Muscle of leg (tissue), 3 donors: ENCODE measurements at regions not wholly inside any gene's neighbourhood (a gene's known extent, or its start where the extent isn't known, plus 50 kb on each side); places are given as distances from the start of the nearest gene placed in this dataset.

Experiments
- DNase-seq: peaks from one replicate; pipeline ENCODE4 v3.0.0; 2013
- H3K27ac ChIP-seq: one replicate; pipeline ENCODE4 v1.5.1; 2013; ENCODE audit warnings: mild to moderate bottlenecking, low read length, control low read depth
- H3K27me3 ChIP-seq: one replicate; pipeline ENCODE4 v1.6.1; 2013; ENCODE audit warnings: low read length; ENCODE audit not compliant: control insufficient read depth, insufficient read depth
- H3K36me3 ChIP-seq: one replicate; pipeline ENCODE4 v1.6.1; 2013; ENCODE audit warnings: low read length; ENCODE audit not compliant: control insufficient read depth, insufficient read depth
- H3K4me1 ChIP-seq: one replicate; pipeline ENCODE4 v1.6.1; 2013; ENCODE audit warnings: low read length; ENCODE audit not compliant: control insufficient read depth, insufficient read depth
- H3K4me3 ChIP-seq: one replicate; pipeline ENCODE4 v1.5.1; 2013; ENCODE audit warnings: low read length, control low read depth
- H3K9me3 ChIP-seq: replicated peaks from 2 replicates; pipeline ENCODE4 v1.6.1; 2013; ENCODE audit warnings: low read depth, low read length; ENCODE audit not compliant: control insufficient read depth
- WGBS: methylation state at CpG from one replicate; pipeline ENCODE4 v1.1.5; 2013; ENCODE audit warnings: missing lambda C conversion rate; ENCODE audit not compliant: insufficient coverage; 5-methylcytosine and 5-hydroxymethylcytosine counted together

DNA sequence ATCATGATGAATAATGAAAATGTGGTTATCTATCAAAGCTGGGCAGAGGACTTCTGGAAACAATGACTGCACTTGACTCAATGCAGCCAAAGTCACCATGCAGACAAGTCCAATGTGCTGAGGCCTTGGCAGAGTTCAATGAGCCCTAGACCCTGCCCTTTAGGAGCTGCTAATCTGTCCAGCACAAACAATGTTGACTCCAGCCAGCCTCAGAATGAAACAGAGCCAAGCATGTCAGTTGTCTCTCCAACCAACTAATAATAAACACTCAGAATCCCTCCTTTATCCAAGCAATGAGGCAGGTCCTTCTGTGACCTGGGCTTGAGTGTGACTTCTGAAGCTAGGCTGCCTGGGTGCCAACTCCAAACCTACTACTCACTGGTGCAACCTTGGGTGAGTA lies 270.6 kb downstream of the BCL11A start:
- Histone ChIP-seq H3K27me3 (no peaks in the 10 kb centered on the region), H3K36me3 (no peaks in the 10 kb centered on the region), H3K27ac (no peak overlapping the region), H3K4me1 (no peaks in the 10 kb centered on the region), H3K4me3 (no peak overlapping the region), H3K9me3 (no peaks in the 10 kb centered on the region)
- DNase-seq, result no peak

DNA sequence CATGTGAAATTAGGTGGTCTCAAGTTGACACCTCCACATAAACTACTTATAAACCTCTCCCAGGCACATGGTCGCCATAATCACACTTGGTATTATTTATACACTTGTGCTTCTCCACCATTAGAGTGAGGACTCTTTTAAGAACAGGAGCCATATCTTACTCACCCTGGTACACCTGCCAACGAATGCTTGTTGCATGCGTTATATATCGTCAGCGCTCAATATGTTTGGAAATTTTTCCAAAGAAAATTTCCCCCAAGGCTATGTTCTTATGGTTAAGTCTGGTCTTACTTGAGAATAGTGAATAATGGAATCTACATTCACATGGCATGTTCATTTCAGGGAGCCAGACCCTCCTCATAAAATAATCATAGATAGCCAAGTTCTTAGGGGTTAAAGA lies 271.7 kb downstream of the BCL11A start:
- no peak overlapping the region for H3K4me3 ChIP-seq
- H3K27me3 ChIP-seq, result no peaks in the 10 kb centered on the region
- H3K4me1 ChIP-seq, result no peaks in the 10 kb centered on the region
- H3K36me3 ChIP-seq, result no peaks in the 10 kb centered on the region
- DNase-seq, result no peak
- no peaks in the 10 kb centered on the region for H3K9me3 ChIP-seq
- 86% methylated on average over 1 of the region's 5 CpGs for WGBS
- H3K27ac ChIP-seq, result no peak overlapping the region

DNA sequence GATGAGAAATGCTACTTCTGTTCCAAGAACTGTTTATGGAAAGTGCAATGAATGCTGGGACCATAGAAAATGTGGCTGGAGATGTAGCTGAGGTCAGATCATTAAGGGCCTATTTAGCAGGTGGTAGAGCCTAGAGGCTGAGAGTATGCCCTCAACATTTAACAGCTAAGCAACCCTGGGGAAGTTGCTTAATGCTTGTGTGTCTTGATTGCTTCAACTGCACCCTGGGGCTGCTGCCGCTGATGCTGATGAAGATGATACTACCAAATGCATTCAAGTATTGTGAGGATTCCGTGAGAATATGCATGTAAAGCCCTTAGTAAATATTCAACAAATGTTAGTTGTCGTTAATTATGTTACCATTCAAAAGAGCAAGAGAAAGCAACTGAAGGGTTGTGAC lies 273.2 kb downstream of the BCL11A start:
- WGBS, result no CpG with 5 or more reads among the region's 3 CpGs
- Histone ChIP-seq H3K27me3 (no peaks in the 10 kb centered on the region), H3K4me1 (no peaks in the 10 kb centered on the region), H3K9me3 (no peaks in the 10 kb centered on the region), H3K36me3 (no peaks in the 10 kb centered on the region), H3K27ac (no peak overlapping the region), H3K4me3 (no peak overlapping the region)
- no peak for DNase-seq

DNA sequence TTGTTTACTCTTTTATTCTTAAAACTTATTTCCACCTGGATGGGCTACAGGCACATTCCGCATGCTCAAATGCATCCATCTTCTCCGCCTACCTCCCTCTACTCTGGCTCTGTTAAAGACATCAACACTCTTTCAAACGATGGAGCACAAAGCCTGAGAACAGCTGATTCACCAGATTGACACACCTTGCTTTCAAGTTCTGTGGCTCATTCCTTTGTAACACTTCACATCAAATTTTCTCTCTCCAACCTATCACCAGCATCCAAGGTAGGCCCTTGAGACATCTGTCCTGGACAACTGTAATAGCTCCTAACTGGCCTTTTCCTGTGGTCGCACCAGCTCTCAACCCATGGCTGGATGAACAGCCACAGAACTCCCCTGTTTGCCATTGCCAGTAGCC lies 274.5 kb downstream of the BCL11A start:
- no peaks in the 10 kb centered on the region for H3K36me3 ChIP-seq
- H3K27me3 ChIP-seq, result no peaks in the 10 kb centered on the region
- H3K4me1 ChIP-seq, result no peaks in the 10 kb centered on the region
- H3K9me3 ChIP-seq, result peaks cover 5% of the 10 kb centered on the region
- no peak overlapping the region for H3K27ac ChIP-seq
- WGBS, result 64% methylated on average over 4 of the region's 4 CpGs
- DNase-seq, result no peak
- H3K4me3 ChIP-seq, result no peak overlapping the region

DNA sequence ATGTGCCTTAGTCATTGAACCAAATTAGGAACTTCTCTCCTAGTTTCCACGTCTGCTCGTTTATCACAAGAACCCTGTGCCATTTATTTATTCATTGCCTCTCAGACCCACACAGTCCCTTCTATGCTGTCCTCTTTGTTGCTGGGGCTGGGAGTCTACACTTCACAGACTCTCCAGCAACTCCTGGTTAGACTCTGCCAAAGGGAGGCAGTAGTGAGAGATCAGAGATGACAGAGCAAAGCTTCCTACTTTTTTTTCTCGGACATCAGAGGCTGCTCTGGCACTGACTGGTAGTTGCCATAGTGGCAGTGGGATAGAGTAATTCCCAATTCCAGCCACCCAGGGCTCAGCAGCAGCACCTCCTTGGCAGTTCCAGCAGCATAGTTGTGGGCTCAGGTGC lies 277.5 kb downstream of the BCL11A start:
- Histone ChIP-seq H3K27ac (no peak overlapping the region), H3K36me3 (no peaks in the 10 kb centered on the region), H3K9me3 (peaks cover 5% of the 10 kb centered on the region), H3K4me3 (no peak overlapping the region), H3K27me3 (no peaks in the 10 kb centered on the region), H3K4me1 (no peaks in the 10 kb centered on the region)
- no peak for DNase-seq
- WGBS, result no CpG with 5 or more reads among the region's 3 CpGs

DNA sequence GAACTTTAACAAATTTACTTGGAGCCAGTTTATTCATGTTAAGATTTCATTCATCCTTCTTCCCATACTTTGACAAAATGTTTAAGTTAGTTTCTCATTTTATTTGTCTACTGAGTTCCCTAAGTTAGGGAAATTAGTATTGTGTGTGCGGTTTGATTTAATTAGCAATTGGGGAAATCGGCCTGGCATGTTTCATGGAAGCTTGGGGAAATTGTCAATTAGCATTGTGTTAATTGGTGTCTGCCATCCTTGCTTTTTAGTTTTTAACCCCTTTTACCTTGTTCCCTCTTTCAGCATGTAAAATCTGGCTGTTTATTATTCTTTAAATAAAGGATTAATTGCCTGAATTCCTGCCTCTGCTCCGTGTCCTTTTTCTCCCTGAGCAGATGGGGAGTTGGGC lies 279.6 kb downstream of the BCL11A start:
- H3K27me3 ChIP-seq, result no peaks in the 10 kb centered on the region
- H3K36me3 ChIP-seq, result no peaks in the 10 kb centered on the region
- DNase-seq, result no peak
- peaks cover 5% of the 10 kb centered on the region for H3K9me3 ChIP-seq
- 55% methylated on average over 1 of the region's 3 CpGs for WGBS
- no peaks in the 10 kb centered on the region for H3K4me1 ChIP-seq
- no peak overlapping the region for H3K4me3 ChIP-seq
- no peak overlapping the region for H3K27ac ChIP-seq

DNA sequence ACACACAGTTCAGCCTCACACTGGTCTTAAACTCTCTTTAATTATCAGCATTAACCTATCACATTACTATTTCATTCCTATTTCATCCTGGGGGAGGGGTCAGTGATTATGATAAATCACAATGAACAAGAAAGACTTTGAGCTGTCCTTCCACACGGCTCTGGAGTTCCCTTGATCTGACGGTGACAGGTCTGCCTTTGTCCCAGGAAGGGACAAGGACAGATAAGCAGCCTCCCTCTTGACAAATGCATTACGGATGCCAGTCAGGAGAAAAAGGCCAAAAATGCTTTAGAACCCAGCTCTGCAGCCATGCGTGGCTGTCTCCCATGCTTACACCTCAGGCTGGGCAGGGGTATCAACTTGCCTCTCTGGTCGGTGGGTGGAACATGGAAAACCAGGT lies 281.7 kb downstream of the BCL11A start:
- WGBS, result 68% methylated on average over 5 of the region's 5 CpGs
- H3K27me3 ChIP-seq, result no peaks in the 10 kb centered on the region

DNA sequence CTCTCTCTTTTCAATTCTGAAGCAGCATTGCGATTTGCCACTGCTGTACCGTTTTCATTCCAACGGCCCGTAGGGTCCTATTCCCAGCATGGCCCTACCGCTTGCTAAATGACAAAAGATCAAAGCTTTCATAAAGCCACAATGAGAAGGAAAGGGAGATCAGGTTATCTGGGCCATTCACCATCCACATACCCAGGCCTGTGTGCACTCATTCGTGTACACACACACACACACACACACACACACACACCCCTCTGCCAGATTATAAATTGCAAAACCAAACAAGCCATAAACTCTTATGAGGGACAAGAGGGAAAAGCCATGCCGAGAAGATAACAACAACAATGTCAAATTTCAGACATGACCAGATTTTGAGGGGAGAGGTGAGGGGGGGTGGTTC lies 282.3 kb downstream of the BCL11A start:
- DNase-seq, result no peak
- Histone ChIP-seq H3K27ac (no peak overlapping the region), H3K4me3 (no peak overlapping the region), H3K4me1 (no peaks in the 10 kb centered on the region), H3K9me3 (peaks cover 5% of the 10 kb centered on the region), H3K36me3 (no peaks in the 10 kb centered on the region), H3K27me3 (no peaks in the 10 kb centered on the region)
- 80% methylated on average over 1 of the region's 7 CpGs for WGBS

More for the DNA sequence above, 281.7 kb downstream of the BCL11A start:
- Histone ChIP-seq H3K4me3 (no peak overlapping the region), H3K27ac (no peak overlapping the region), H3K36me3 (no peaks in the 10 kb centered on the region), H3K4me1 (no peaks in the 10 kb centered on the region), H3K9me3 (peaks cover 5% of the 10 kb centered on the region)
- no peak for DNase-seq

DNA sequence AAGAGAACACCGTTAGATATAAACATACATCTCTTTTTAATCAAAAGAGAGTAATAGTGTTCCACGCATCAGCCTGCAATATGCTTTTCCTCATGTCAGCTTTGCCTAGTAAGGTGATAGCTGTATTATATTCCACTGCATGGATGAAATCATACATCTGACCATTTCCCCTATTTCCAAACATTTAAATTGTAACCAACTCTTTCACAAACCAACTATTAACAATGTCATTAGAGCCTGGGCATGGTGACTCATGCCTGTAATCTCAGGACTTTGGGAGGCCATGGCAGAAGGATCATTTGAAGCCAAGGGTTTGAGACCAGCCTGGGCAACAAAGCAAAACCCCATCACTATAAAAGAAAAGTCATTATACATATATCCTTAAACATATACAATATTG lies 284.8 kb downstream of the BCL11A start:
- no CpG with 5 or more reads among the region's 2 CpGs for WGBS

DNA sequence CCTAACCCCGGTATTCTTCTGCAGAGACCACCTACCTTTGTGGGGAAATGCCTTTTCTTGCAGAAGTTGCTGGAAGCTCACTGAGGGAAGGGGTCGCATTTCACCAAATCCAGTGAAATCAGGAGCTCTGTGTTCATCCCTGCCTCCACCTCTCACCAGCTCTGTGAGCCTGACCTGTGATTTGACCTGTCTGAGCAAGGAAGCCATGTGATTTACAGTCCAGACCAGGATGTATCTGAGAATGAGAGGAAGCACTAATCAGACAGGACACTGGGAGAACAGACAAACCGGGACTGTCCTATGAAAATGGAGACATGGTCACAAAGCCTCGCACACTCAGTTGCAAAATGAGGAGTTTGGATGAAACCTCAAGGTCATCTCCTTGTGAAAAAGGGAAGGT lies 285.4 kb downstream of the BCL11A start:
- Histone ChIP-seq H3K4me3 (no peak overlapping the region), H3K27ac (no peak overlapping the region), H3K36me3 (no peaks in the 10 kb centered on the region), H3K27me3 (no peaks in the 10 kb centered on the region), H3K9me3 (no peaks in the 10 kb centered on the region), H3K4me1 (no peaks in the 10 kb centered on the region)
- whole genome bisulfite sequencing, result 70% methylated on average over 4 of the region's 4 CpGs
- no peak for DNase-seq

More for the DNA sequence above, 284.8 kb downstream of the BCL11A start:
- H3K4me1 ChIP-seq, result no peaks in the 10 kb centered on the region
- no peaks in the 10 kb centered on the region for H3K9me3 ChIP-seq
- no peak overlapping the region for H3K27ac ChIP-seq
- no peak for DNase-seq
- H3K36me3 ChIP-seq, result no peaks in the 10 kb centered on the region
- H3K4me3 ChIP-seq, result no peak overlapping the region
- H3K27me3 ChIP-seq, result no peaks in the 10 kb centered on the region

DNA sequence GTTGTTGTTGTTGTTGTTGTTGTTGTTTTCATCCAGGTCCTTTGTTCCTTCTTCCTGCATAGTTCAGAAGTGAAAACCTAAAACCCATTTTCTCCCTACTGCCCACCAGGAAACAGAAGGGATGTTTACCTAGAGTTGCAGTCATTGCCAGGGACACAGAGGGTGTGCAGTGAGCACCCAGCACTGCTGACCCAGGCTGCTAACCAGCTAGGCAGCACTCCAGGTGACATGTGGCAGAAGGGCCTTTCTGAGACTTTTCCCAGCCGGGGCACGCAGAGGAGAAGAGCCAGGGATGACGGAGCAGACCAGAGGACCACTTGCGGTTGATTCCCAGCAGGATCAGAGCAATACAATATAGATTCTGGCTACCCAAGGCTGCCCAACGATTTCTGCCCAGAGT lies 286.3 kb downstream of the BCL11A start:
- Histone ChIP-seq H3K4me3 (no peak overlapping the region), H3K27ac (no peak overlapping the region), H3K27me3 (no peaks in the 10 kb centered on the region), H3K36me3 (no peaks in the 10 kb centered on the region), H3K4me1 (no peaks in the 10 kb centered on the region), H3K9me3 (no peaks in the 10 kb centered on the region)
- DNase-seq, result no peak
- 88% methylated on average over 5 of the region's 5 CpGs for WGBS
